ENCODE measurements at regions not wholly inside any gene's neighbourhood (a gene's known extent, or its start where the extent isn't known, plus 50 kb on each side); places are given as distances from the start of the nearest gene placed in this dataset.

- TF ChIP-seq MLLT1 (IDR thresholded peaks at IDR 0.05) = peak; percentile 82
- TF ChIP-seq GATAD2B (conservative IDR thresholded peaks at IDR 0.05; ENCODE audit: low read depth) = no peak; the same call in 1 of the 2 replicates
- TF ChIP-seq KAT2A (conservative IDR thresholded peaks at IDR 0.05; ENCODE audit: control insufficient read depth, low read depth, low read length) = no peak
- TF ChIP-seq STAT3 (IDR thresholded peaks at IDR 0.05; ENCODE audit: low read depth, low read length) = no peak
- TF ChIP-seq JUND (IDR thresholded peaks at IDR 0.05; ENCODE audit: low read depth, low read length) = no peak
- TF ChIP-seq NFYA (IDR thresholded peaks at IDR 0.05; ENCODE audit: borderline replicate concordance, low read depth, low read length) = no peak
- no peak for TF ChIP-seq TAF1 (IDR thresholded peaks at IDR 0.05; ENCODE audit: borderline replicate concordance, low read depth, low read length)
- TF ChIP-seq ZNF687 (IDR thresholded peaks at IDR 0.05) = peak; percentile 34; the same call in 1 of the 2 replicates
- no peak for TF ChIP-seq TARDBP (IDR thresholded peaks at IDR 0.05; ENCODE audit: borderline replicate concordance)
- no peak for TF ChIP-seq YY1 (IDR thresholded peaks at IDR 0.05; ENCODE audit: low read depth, low read length)
These were observed 53.5 kb upstream of the BEGAIN start (continued) for GRCh38 chr14:100640471-100641273.
